ENCODE measurements at regions not wholly inside any gene's neighbourhood (a gene's known extent, or its start where the extent isn't known, plus 50 kb on each side); places are given as distances from the start of the nearest gene placed in this dataset.
"Not testable (repeated sequence)": the region's sequence is repeated elsewhere in the genome, so short reads cannot be mapped to it uniquely, and the experiment has no call there.

DNA sequence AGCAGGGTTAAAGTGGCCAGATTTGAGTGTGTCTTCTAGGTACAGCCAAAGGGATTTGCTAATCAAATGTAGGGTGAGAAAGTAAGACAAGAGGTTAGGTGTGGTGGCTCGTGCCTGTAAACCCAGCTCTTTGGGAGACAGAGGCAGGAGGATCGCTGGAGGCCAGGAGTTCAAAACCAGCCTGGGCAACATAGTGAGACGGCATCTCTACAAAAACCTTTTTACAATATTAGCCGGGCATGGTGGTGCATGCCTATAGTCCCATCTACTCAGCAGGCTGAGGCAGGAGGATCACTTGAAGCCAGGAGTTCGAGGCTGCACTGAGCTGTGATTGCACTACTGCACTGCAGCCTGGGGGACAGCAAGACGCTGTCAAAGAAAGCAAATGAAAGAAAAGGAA lies 294.5 kb downstream of the GOLGA6L6 start:
- 72% methylated on average over 6 of the region's 6 CpGs for whole genome bisulfite sequencing (ENCODE audit: insufficient coverage)
- H3K79me2 ChIP-seq (ENCODE audit: control insufficient read depth, insufficient read depth, low read length); H3K4me1 Mint-ChIP-seq: not testable (repeated sequence)

DNA sequence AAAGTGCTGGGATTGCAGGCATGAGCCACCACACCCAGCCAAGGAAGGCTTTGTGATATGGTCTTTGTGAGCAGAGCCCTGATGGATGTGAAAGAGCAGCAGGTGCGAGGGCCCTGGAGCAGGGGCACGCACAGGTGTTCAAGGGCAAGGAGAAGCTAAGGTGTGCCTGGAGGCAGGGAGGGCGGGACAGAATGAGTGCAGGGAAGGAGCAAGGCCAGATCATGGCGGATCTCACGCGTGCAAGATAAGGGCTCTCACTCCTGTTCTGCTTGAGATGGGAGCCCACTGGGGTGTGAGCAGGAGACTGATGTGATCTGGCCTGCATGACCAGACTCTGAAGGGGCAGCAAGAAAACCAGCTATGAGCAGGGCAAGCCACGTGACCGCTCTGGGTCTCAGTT lies 295.0 kb downstream of the GOLGA6L6 start:
- Histone ChIP-seq H3K9me3 (ENCODE audit: control extremely low read depth in 1 of 3, control insufficient read depth in 2 of 3, insufficient read depth in 1 of 3, low read length in 2 of 3) (peaks cover 0 to 48% (median 0%) of the 10 kb centered on the region in 3 donors), H3K4me1 (ENCODE audit: control insufficient read depth in 2 of 2, insufficient read depth in 2 of 2, low read length in 2 of 2) (peaks cover 8 to 16% of the 10 kb centered on the region in 2 donors)
- intact Hi-C loops (cut with micrococcal nuclease); H3K4me2 ChIP-seq (replicated peaks; ENCODE audit: low read depth, low read length, poor library complexity, severe bottlenecking); H3K27me3 ChIP-seq (replicated peaks in 1 of 4; ENCODE audit: control extremely low read depth in 1 of 4, control insufficient read depth in 3 of 4, insufficient read depth in 4 of 4, low read length in 3 of 4); H3K27me3 Mint-ChIP-seq; CTCF ChIA-PET; H2AFZ ChIP-seq (ENCODE audit: insufficient read depth, low read depth, low read length, poor library complexity, severe bottlenecking); ATAC-seq (ENCODE audit: low read depth); POLR2A ChIA-PET; H3K36me3 ChIP-seq (replicated peaks in 1 of 2; ENCODE audit: control extremely low read depth in 1 of 2, control insufficient read depth in 1 of 2, extremely low read depth in 1 of 2, insufficient read depth in 2 of 2, low read length in 1 of 2); DNase-seq; H3K4me1 Mint-ChIP-seq; H3K9me3 Mint-ChIP-seq (ENCODE audit: insufficient read depth); H3K4me3 Mint-ChIP-seq; H3K27ac Mint-ChIP-seq; H3K9ac ChIP-seq (ENCODE audit: low read length); H4K20me1 ChIP-seq (ENCODE audit: control insufficient read depth, insufficient read depth, low read length, poor library complexity, severe bottlenecking); H3K79me2 ChIP-seq (ENCODE audit: control insufficient read depth, insufficient read depth, low read length); H3K4me3 ChIP-seq (ENCODE audit: control extremely low read depth in 1 of 5, extremely low read depth in 1 of 5, insufficient read depth in 1 of 5, low read depth in 2 of 5, low read length in 4 of 5); H3K27ac ChIP-seq (ENCODE audit: low read length in 2 of 2): not testable (repeated sequence)
- 83% methylated on average over 6 of the region's 8 CpGs for WGBS (ENCODE audit: insufficient coverage)

More for the DNA sequence above, 294.5 kb downstream of the GOLGA6L6 start:
- H3K27me3 Mint-ChIP-seq; intact Hi-C loops (cut with micrococcal nuclease); H3K36me3 ChIP-seq (replicated peaks in 1 of 2; ENCODE audit: control extremely low read depth in 1 of 2, control insufficient read depth in 1 of 2, extremely low read depth in 1 of 2, insufficient read depth in 2 of 2, low read length in 1 of 2); CTCF ChIA-PET; H4K20me1 ChIP-seq (ENCODE audit: control insufficient read depth, insufficient read depth, low read length, poor library complexity, severe bottlenecking); DNase-seq; H3K4me3 ChIP-seq (ENCODE audit: control extremely low read depth in 1 of 5, extremely low read depth in 1 of 5, insufficient read depth in 1 of 5, low read depth in 2 of 5, low read length in 4 of 5); H3K4me3 Mint-ChIP-seq; H3K27me3 ChIP-seq (replicated peaks in 1 of 4; ENCODE audit: control extremely low read depth in 1 of 4, control insufficient read depth in 3 of 4, insufficient read depth in 4 of 4, low read length in 3 of 4); POLR2A ChIA-PET; H3K27ac Mint-ChIP-seq; ATAC-seq (ENCODE audit: low read depth); H3K9me3 Mint-ChIP-seq (ENCODE audit: insufficient read depth); H2AFZ ChIP-seq (ENCODE audit: insufficient read depth, low read depth, low read length, poor library complexity, severe bottlenecking); H3K9ac ChIP-seq (ENCODE audit: low read length); H3K4me2 ChIP-seq (replicated peaks; ENCODE audit: low read depth, low read length, poor library complexity, severe bottlenecking); H3K27ac ChIP-seq (ENCODE audit: low read length in 2 of 2): not testable (repeated sequence)
- H3K9me3 ChIP-seq (ENCODE audit: control extremely low read depth in 1 of 3, control insufficient read depth in 2 of 3, insufficient read depth in 1 of 3, low read length in 2 of 3) = peaks cover 0 to 43% (median 0%) of the 10 kb centered on the region in 3 donors
- peaks cover 8 to 16% of the 10 kb centered on the region in 2 donors for H3K4me1 ChIP-seq (ENCODE audit: control insufficient read depth in 2 of 2, insufficient read depth in 2 of 2, low read length in 2 of 2)

DNA sequence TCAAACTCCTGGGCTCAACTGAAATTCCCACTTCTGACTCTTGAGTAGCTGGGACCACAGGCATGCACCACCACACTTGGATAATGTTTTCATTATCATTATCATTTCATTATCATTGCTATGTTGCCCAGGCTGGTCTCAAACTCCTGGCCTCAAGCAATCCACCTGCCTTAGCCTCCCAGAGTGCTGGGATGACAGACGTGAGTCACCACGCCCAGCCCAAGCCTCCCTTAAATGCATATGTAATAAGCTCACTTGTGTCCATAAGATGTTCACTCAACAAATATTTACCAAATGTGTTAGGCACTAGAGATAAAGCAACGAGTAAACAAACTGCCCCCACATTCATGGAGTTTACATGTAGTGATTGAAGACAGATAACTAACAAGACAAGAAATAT lies 295.7 kb downstream of the GOLGA6L6 start:
- H3K27me3 Mint-ChIP-seq; POLR2A ChIA-PET; H3K9me3 Mint-ChIP-seq (ENCODE audit: insufficient read depth); H3K27ac ChIP-seq (ENCODE audit: low read length in 2 of 2); H4K20me1 ChIP-seq (ENCODE audit: control insufficient read depth, insufficient read depth, low read length, poor library complexity, severe bottlenecking); CTCF ChIA-PET; H3K27me3 ChIP-seq (replicated peaks in 1 of 4; ENCODE audit: control extremely low read depth in 1 of 4, control insufficient read depth in 3 of 4, insufficient read depth in 4 of 4, low read length in 3 of 4); DNase-seq; H3K4me3 Mint-ChIP-seq; H3K9ac ChIP-seq (ENCODE audit: low read length); H3K4me1 Mint-ChIP-seq; H3K4me2 ChIP-seq (replicated peaks; ENCODE audit: low read depth, low read length, poor library complexity, severe bottlenecking); H3K79me2 ChIP-seq (ENCODE audit: control insufficient read depth, insufficient read depth, low read length); intact Hi-C loops (cut with micrococcal nuclease); H3K36me3 ChIP-seq (replicated peaks in 1 of 2; ENCODE audit: control extremely low read depth in 1 of 2, control insufficient read depth in 1 of 2, extremely low read depth in 1 of 2, insufficient read depth in 2 of 2, low read length in 1 of 2); H3K27ac Mint-ChIP-seq; ATAC-seq (ENCODE audit: low read depth); H2AFZ ChIP-seq (ENCODE audit: insufficient read depth, low read depth, low read length, poor library complexity, severe bottlenecking); H3K4me3 ChIP-seq (ENCODE audit: control extremely low read depth in 1 of 5, extremely low read depth in 1 of 5, insufficient read depth in 1 of 5, low read depth in 2 of 5, low read length in 4 of 5): not testable (repeated sequence)
- 93% methylated on average over 2 of the region's 3 CpGs for WGBS (ENCODE audit: insufficient coverage)
- H3K4me1 ChIP-seq (ENCODE audit: control insufficient read depth in 2 of 2, insufficient read depth in 2 of 2, low read length in 2 of 2) = peaks cover 8 to 16% of the 10 kb centered on the region in 2 donors
- H3K9me3 ChIP-seq (ENCODE audit: control extremely low read depth in 1 of 3, control insufficient read depth in 2 of 3, insufficient read depth in 1 of 3, low read length in 2 of 3) = peaks cover 0 to 48% (median 0%) of the 10 kb centered on the region in 3 donors

DNA sequence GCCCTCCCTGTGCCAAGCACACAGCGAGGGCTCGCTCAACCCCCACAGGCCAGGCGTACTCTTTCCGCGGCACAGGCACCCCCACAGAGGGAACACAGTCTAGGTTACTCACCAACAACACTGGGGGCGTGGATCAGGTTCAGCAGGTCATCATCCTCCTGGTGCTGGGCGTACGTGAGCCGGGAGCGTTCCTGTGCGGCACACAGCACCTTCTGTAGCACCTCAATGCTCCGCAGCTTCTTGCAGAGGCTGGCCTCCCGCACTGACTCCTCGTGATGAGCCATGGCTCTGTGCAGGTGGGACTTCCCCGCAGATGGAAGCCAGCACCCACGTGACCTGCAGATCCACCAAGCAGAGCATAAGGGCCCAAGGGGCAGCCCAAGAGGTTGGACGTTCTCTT lies 296.8 kb downstream of the GOLGA6L6 start:
- H3K36me3 ChIP-seq (replicated peaks in 1 of 2; ENCODE audit: control extremely low read depth in 1 of 2, control insufficient read depth in 1 of 2, extremely low read depth in 1 of 2, insufficient read depth in 2 of 2, low read length in 1 of 2); H3K27me3 ChIP-seq (replicated peaks in 1 of 4; ENCODE audit: control extremely low read depth in 1 of 4, control insufficient read depth in 3 of 4, insufficient read depth in 4 of 4, low read length in 3 of 4); POLR2A ChIA-PET; H3K9me3 Mint-ChIP-seq (ENCODE audit: insufficient read depth); H3K27me3 Mint-ChIP-seq; H3K27ac ChIP-seq (ENCODE audit: low read length in 2 of 2); H3K4me3 Mint-ChIP-seq; H3K9ac ChIP-seq (ENCODE audit: low read length); H2AFZ ChIP-seq (ENCODE audit: insufficient read depth, low read depth, low read length, poor library complexity, severe bottlenecking); CTCF ChIA-PET; H3K4me2 ChIP-seq (replicated peaks; ENCODE audit: low read depth, low read length, poor library complexity, severe bottlenecking); ATAC-seq (ENCODE audit: low read depth); H3K4me3 ChIP-seq (ENCODE audit: control extremely low read depth in 1 of 5, extremely low read depth in 1 of 5, insufficient read depth in 1 of 5, low read depth in 2 of 5, low read length in 4 of 5); H3K79me2 ChIP-seq (ENCODE audit: control insufficient read depth, insufficient read depth, low read length); H3K27ac Mint-ChIP-seq; intact Hi-C loops (cut with micrococcal nuclease); H4K20me1 ChIP-seq (ENCODE audit: control insufficient read depth, insufficient read depth, low read length, poor library complexity, severe bottlenecking); H3K4me1 Mint-ChIP-seq; DNase-seq: not testable (repeated sequence)
- Histone ChIP-seq H3K4me1 (ENCODE audit: control insufficient read depth in 2 of 2, insufficient read depth in 2 of 2, low read length in 2 of 2) (peaks cover 8 to 16% of the 10 kb centered on the region in 2 donors), H3K9me3 (ENCODE audit: control extremely low read depth in 1 of 3, control insufficient read depth in 2 of 3, insufficient read depth in 1 of 3, low read length in 2 of 3) (peaks cover 0 to 46% (median 0%) of the 10 kb centered on the region in 3 donors)
- WGBS (ENCODE audit: insufficient coverage) = 88% methylated on average over 17 of the region's 17 CpGs
